Loucy (cell line): ENCODE measurements at regions not wholly inside any gene's neighbourhood (a gene's known extent, or its start where the extent isn't known, plus 50 kb on each side); places are given as distances from the start of the nearest gene placed in this dataset.

Source experiments
- EZH2phosphoT487 ChIP-seq: fragments of 200-600 bp; IDR thresholded peaks from 2 replicates; pipeline ENCODE4 v1.6.1; 2018; ENCODE audit warnings: antibody characterized with exemption, mild to moderate bottlenecking, moderate library complexity, borderline replicate concordance
- TF ChIP-seq, protein P1 (sequence below): fragments of 200-600 bp; sonication (generic); conservative IDR thresholded peaks from 2 replicates; pipeline ENCODE4 v1.5.1; 2014; ENCODE audit warnings: mild to moderate bottlenecking, antibody characterized with exemption, low read length

GRCh38 chr3:80564391-80564790, 796.6 kb upstream of the ROBO1 start:
- TF ChIP-seq, protein P1, sequence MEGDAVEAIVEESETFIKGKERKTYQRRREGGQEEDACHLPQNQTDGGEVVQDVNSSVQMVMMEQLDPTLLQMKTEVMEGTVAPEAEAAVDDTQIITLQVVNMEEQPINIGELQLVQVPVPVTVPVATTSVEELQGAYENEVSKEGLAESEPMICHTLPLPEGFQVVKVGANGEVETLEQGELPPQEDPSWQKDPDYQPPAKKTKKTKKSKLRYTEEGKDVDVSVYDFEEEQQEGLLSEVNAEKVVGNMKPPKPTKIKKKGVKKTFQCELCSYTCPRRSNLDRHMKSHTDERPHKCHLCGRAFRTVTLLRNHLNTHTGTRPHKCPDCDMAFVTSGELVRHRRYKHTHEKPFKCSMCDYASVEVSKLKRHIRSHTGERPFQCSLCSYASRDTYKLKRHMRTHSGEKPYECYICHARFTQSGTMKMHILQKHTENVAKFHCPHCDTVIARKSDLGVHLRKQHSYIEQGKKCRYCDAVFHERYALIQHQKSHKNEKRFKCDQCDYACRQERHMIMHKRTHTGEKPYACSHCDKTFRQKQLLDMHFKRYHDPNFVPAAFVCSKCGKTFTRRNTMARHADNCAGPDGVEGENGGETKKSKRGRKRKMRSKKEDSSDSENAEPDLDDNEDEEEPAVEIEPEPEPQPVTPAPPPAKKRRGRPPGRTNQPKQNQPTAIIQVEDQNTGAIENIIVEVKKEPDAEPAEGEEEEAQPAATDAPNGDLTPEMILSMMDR: no peak
- TF ChIP-seq EZH2phosphoT487: no peak
